IgD-negative memory B cell (primary cell): ENCODE measurements at regions not wholly inside any gene's neighbourhood (a gene's known extent, or its start where the extent isn't known, plus 50 kb on each side); places are given as distances from the start of the nearest gene placed in this dataset.
"Not testable (repeated sequence)": the region's sequence is repeated elsewhere in the genome, so short reads cannot be mapped to it uniquely, and the experiment has no call there.

ENCODE experiments used
- H3K27ac Mint-ChIP-seq, 3 donors: one replicate each; pipeline ENCODE4 v1.8.0; 2020 to 2022; ENCODE audit warnings: mild to moderate bottlenecking in 3 of 3, mixed read lengths in 3 of 3, moderate library complexity in 1 of 3
- H3K27me3 Mint-ChIP-seq: one replicate; pipeline ENCODE4 v1.8.0; 2021; ENCODE audit warnings: mixed read lengths
- H3K36me3 Mint-ChIP-seq: one replicate; pipeline ENCODE4 v1.8.0; 2020; ENCODE audit warnings: mild to moderate bottlenecking, mixed read lengths
- H3K4me1 Mint-ChIP-seq, 3 donors: one replicate each; pipeline ENCODE4 v1.8.0; 2020 to 2022; ENCODE audit warnings: mixed read lengths in 3 of 3, mild to moderate bottlenecking in 1 of 3
- H3K4me3 Mint-ChIP-seq, 4 donors: one replicate each; pipeline ENCODE4 v1.8.0; 2020 to 2022; ENCODE audit warnings: mild to moderate bottlenecking in 4 of 4, mixed read lengths in 4 of 4, moderate library complexity in 3 of 4
- H3K9me3 Mint-ChIP-seq, 3 donors: one replicate each; pipeline ENCODE4 v1.8.0; 2020 to 2021; ENCODE audit warnings: mixed read lengths in 3 of 3, mild to moderate bottlenecking in 1 of 3

GRCh38 chr21:31531967-31532366 lies 127.5 kb upstream of the SOD1 start:
- peaks cover 1% of the 10 kb centered on the region for H3K36me3 Mint-ChIP-seq
- no peaks in the 10 kb centered on the region for H3K4me1 Mint-ChIP-seq
- no peak overlapping the region for H3K27ac Mint-ChIP-seq
- no peaks in the 10 kb centered on the region for H3K9me3 Mint-ChIP-seq
- no peaks in the 10 kb centered on the region for H3K27me3 Mint-ChIP-seq
- no peak overlapping the region for H3K4me3 Mint-ChIP-seq

GRCh38 chr21:31530897-31531705 lies 128.4 kb upstream of the SOD1 start:
- Mint-ChIP-seq H3K4me3 (no peak overlapping the region), H3K4me1 (peaks cover 0 to under 1% (median 0%) of the 10 kb centered on the region in 3 donors), H3K27me3 (no peaks in the 10 kb centered on the region), H3K9me3 (no peaks in the 10 kb centered on the region), H3K36me3 (peaks cover 1% of the 10 kb centered on the region), H3K27ac (no peak overlapping the region)

GRCh38 chr21:31530364-31530763 lies 129.1 kb upstream of the SOD1 start:
- Mint-ChIP-seq H3K4me3 (peak overlapping the region in 1 of 4 donors; percentile 3), H3K27me3 (no peaks in the 10 kb centered on the region), H3K9me3 (no peaks in the 10 kb centered on the region), H3K4me1 (peaks cover 0 to 1% (median 0%) of the 10 kb centered on the region in 3 donors), H3K36me3 (peaks cover 1% of the 10 kb centered on the region), H3K27ac (no peak overlapping the region)

- no peaks in the 10 kb centered on the region for H3K27me3 Mint-ChIP-seq
- H3K27ac Mint-ChIP-seq, result peak overlapping the region in 1 of 3 donors; percentile 4
- H3K4me1 Mint-ChIP-seq, result peaks cover 0 to 1% (median 0%) of the 10 kb centered on the region in 3 donors
- H3K36me3 Mint-ChIP-seq, result peaks cover 1% of the 10 kb centered on the region
- H3K9me3 Mint-ChIP-seq, result peaks cover 0 to 2% (median 0%) of the 10 kb centered on the region in 3 donors
- no peak overlapping the region for H3K4me3 Mint-ChIP-seq
These were observed 130.1 kb upstream of the SOD1 start for GRCh38 chr21:31529406-31529805.

- H3K4me3 Mint-ChIP-seq, result no peak overlapping the region
These were observed 133.5 kb upstream of the SOD1 start for GRCh38 chr21:31526040-31526439.

GRCh38 chr21:31524140-31524539 lies 135.4 kb upstream of the SOD1 start:
- H3K36me3 Mint-ChIP-seq, result no peaks in the 10 kb centered on the region
- no peak overlapping the region for H3K4me3 Mint-ChIP-seq
- H3K27me3 Mint-ChIP-seq, result no peaks in the 10 kb centered on the region

More at GRCh38 chr21:31526040-31526439, 133.5 kb upstream of the SOD1 start:
- Mint-ChIP-seq H3K4me1 (peaks cover 0 to 1% (median 0%) of the 10 kb centered on the region in 3 donors), H3K9me3 (peaks cover 0 to 2% (median 0%) of the 10 kb centered on the region in 3 donors), H3K36me3 (no peaks in the 10 kb centered on the region), H3K27ac (no peak overlapping the region), H3K27me3 (no peaks in the 10 kb centered on the region)

GRCh38 chr21:31521515-31521914 lies 138.0 kb upstream of the SOD1 start:
- H3K36me3 Mint-ChIP-seq, result no peaks in the 10 kb centered on the region
- H3K4me1 Mint-ChIP-seq, result peaks cover 0 to 1% (median 0%) of the 10 kb centered on the region in 3 donors
- peaks cover 0 to 2% (median 0%) of the 10 kb centered on the region in 3 donors for H3K9me3 Mint-ChIP-seq
- H3K27me3 Mint-ChIP-seq, result no peaks in the 10 kb centered on the region
- H3K4me3 Mint-ChIP-seq, result no peak overlapping the region
- no peak overlapping the region for H3K27ac Mint-ChIP-seq

More at GRCh38 chr21:31524140-31524539, 135.4 kb upstream of the SOD1 start:
- H3K9me3 Mint-ChIP-seq, result peaks cover 0 to 2% (median 0%) of the 10 kb centered on the region in 3 donors
- H3K4me1 Mint-ChIP-seq, result peaks cover 0 to 1% (median 0%) of the 10 kb centered on the region in 3 donors
- no peak overlapping the region for H3K27ac Mint-ChIP-seq

GRCh38 chr21:31520561-31521098 lies 138.9 kb upstream of the SOD1 start:
- Mint-ChIP-seq H3K9me3 (peaks cover 0 to 2% (median 0%) of the 10 kb centered on the region in 3 donors), H3K36me3 (no peaks in the 10 kb centered on the region), H3K4me1 (no peaks in the 10 kb centered on the region), H3K4me3 (no peak overlapping the region), H3K27me3 (no peaks in the 10 kb centered on the region), H3K27ac (peak overlapping the region in 1 of 3 donors; percentile 39)

- H3K36me3 Mint-ChIP-seq, result no peaks in the 10 kb centered on the region
- H3K27me3 Mint-ChIP-seq, result peaks cover 2% of the 10 kb centered on the region
- no peaks in the 10 kb centered on the region for H3K4me1 Mint-ChIP-seq
- H3K9me3 Mint-ChIP-seq, result no peaks in the 10 kb centered on the region
- H3K27ac Mint-ChIP-seq, result no peak overlapping the region
- no peak overlapping the region for H3K4me3 Mint-ChIP-seq
These were observed 140.9 kb upstream of the SOD1 start for GRCh38 chr21:31518580-31518979.

GRCh38 chr21:31517664-31518414 lies 141.7 kb upstream of the SOD1 start:
- Mint-ChIP-seq H3K4me3 (no peak overlapping the region), H3K36me3 (no peaks in the 10 kb centered on the region), H3K4me1 (no peaks in the 10 kb centered on the region), H3K9me3 (no peaks in the 10 kb centered on the region), H3K27ac (no peak overlapping the region), H3K27me3 (peaks cover 2% of the 10 kb centered on the region)

- Mint-ChIP-seq H3K9me3 (peaks cover 0 to 1% (median 0%) of the 10 kb centered on the region in 3 donors), H3K4me3 (no peak overlapping the region), H3K4me1 (peaks cover 0 to under 1% (median 0%) of the 10 kb centered on the region in 3 donors), H3K27me3 (peaks cover 2% of the 10 kb centered on the region), H3K36me3 (no peaks in the 10 kb centered on the region), H3K27ac (no peak overlapping the region)
These were observed 144.2 kb upstream of the SOD1 start for GRCh38 chr21:31515253-31515652.

- Mint-ChIP-seq H3K4me3 (no peak overlapping the region), H3K27ac (no peak overlapping the region), H3K27me3 (peaks cover 2% of the 10 kb centered on the region), H3K4me1 (peaks cover 1 to 6% (median 2%) of the 10 kb centered on the region in 3 donors), H3K36me3 (no peaks in the 10 kb centered on the region), H3K9me3 (peaks cover 0 to 1% (median 0%) of the 10 kb centered on the region in 3 donors)
These were observed 144.9 kb upstream of the SOD1 start for GRCh38 chr21:31514598-31514997.

GRCh38 chr21:31513541-31513940 lies 146.0 kb upstream of the SOD1 start:
- not testable (repeated sequence) for H3K9me3 Mint-ChIP-seq, H3K27me3 Mint-ChIP-seq, H3K27ac Mint-ChIP-seq, H3K4me3 Mint-ChIP-seq, H3K36me3 Mint-ChIP-seq
- peaks cover 7 to 16% (median 11%) of the 10 kb centered on the region in 3 donors for H3K4me1 Mint-ChIP-seq

GRCh38 chr21:31511999-31512398 lies 147.5 kb upstream of the SOD1 start:
- H3K4me1 Mint-ChIP-seq, result peaks cover 9 to 23% (median 15%) of the 10 kb centered on the region in 3 donors
- H3K27ac Mint-ChIP-seq, H3K36me3 Mint-ChIP-seq, H3K27me3 Mint-ChIP-seq, H3K4me3 Mint-ChIP-seq, H3K9me3 Mint-ChIP-seq: not testable (repeated sequence)

GRCh38 chr21:31511258-31511657 lies 148.2 kb upstream of the SOD1 start:
- Mint-ChIP-seq H3K27me3 (peaks cover 4% of the 10 kb centered on the region), H3K9me3 (peaks cover under 1 to 3% (median 2%) of the 10 kb centered on the region in 3 donors), H3K4me1 (peaks cover 14 to 29% (median 15%) of the 10 kb centered on the region in 3 donors), H3K4me3 (no peak overlapping the region), H3K27ac (no peak overlapping the region), H3K36me3 (no peaks in the 10 kb centered on the region)
